Ecto neural progenitor cell (in vitro differentiated cells): ENCODE measurements at regions not wholly inside any gene's neighbourhood (a gene's known extent, or its start where the extent isn't known, plus 50 kb on each side); places are given as distances from the start of the nearest gene placed in this dataset.
"Not testable (repeated sequence)": the region's sequence is repeated elsewhere in the genome, so short reads cannot be mapped to it uniquely, and the experiment has no call there.

ENCODE experiments used
- DNase-seq: peaks from one replicate; pipeline ENCODE4 v3.0.0-alpha.2; 2018; ENCODE audit warnings: low spot score

DNA sequence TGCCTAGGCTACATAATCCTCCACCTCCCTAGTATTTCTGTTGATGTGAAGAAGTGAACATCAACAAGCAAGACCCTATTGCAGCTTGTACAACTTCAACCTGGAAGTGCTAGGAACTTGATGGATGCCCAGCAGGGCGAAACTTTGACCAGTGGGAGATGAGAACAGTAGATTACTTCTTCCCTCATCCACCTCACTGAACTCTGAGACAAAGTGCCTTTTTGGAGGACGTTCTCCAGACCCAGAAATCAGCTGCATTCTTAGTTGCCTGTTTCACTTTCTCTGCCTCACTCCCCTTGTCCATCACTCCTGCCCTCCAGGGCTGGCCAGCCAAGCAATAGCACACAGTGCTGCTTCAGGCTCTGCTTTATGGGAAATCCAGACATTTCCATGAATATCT is 683.4 kb downstream of the GALC start:
- no peak for DNase-seq

DNA sequence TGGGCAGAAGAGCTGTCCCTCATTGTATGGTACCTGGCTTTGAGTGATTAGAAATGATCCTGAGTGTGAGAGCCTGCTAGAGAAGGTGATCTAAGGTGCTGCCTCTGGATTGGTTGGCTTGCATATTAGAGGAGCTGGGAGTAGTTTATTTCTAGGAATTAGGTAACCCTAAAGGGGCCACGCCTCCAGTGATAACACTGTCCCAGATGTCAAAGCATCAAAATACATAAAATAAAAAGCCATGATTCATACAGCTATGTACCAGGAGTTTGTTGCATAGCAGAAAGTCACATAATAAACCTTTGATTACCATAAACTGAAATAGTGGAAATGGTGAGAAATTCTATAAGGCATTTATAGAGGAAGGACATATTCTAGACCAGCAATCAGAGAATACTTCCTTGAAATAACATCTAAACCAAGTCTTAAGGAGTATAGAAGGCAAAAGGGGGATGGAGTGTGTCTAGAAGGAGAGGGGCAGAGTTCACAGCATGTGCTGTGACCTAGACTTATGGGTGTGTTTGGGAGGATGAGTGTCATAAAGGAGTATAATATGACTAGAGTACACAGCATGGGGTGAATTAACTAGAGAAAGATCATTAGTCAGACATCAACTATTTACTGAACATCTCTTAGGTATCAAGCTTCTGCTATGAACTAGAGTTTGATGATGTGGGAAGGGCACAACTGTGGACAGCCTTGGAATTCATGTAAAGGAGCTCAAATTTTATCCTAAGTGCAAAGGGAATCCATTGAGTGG is 686.4 kb downstream of the GALC start:
- no peak for DNase-seq

DNA sequence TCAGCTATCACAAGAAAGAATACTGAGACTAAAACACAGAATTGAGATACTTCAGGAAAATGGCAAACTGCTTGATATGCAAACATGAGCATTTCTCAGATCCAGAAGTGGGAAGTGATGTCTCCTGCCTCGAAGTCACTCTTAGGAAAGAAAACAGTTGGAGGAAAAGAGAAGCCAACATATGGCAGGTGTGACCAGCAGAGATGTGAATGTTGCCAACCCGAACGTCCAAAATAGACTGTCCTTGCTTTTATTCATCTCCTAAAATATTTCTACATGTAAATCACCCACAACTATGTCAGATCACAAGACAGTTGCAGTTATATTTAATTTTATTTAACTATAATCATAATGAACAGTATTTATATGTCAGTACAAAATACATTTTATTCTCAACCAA is 687.6 kb downstream of the GALC start:
- DNase-seq, result no peak

DNA sequence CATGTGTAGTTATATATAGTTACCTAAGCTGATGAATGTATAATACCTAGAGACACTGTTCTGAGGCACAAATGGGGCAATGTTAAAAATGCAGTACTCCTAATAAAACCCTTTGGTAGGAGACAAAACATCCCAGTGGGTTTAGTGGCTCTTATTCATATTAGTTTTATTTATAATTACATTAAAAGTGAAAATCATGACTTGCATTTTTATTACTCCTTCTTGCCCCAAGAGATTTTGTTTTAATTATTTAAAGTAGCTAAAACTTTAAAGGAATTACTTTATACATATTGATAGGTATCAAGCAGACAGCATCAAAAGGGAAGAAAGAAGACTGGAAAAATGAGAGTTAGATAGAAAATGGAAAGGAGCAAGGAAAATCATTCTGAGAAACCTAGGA is 688.6 kb downstream of the GALC start:
- DNase-seq, result no peak

DNA sequence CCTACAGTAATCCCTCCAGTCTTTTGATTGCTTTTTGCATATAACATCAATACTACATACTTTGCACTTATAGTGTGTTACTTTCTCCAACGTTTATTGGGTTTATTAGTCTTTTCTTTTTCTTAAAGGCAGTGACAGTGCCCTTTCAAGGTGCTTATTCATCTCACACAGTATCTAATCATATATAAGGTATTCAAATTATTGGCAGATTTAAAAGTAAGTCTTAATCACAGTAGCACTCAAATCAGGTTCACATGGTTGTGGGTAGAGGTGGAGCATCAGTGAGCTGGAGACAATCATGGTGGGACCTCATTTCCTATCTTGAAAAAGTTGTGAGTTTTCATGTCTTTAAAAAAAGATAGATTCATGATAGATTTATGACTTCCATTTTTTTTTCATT is 706.2 kb downstream of the GALC start:
- no peak for DNase-seq

DNA sequence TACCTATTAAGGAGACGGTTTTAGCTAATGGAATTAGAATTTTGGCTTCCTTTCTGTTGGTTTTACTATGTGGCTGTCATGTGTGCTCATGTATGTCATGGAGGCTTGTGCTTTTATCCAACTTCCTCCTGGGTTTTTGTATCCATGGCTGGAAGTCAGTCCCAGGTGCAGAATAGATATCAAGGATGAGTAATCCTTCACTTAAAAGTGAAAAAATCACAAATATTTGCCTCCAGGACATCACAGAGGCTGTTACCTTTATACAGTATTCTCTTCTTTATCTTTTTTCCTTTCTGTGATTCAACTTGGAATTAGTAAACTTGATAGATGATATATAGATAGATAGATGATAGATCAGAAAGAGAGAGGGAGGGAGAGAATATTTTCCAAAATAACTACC is 706.8 kb downstream of the GALC start:
- DNase-seq, result no peak

DNA sequence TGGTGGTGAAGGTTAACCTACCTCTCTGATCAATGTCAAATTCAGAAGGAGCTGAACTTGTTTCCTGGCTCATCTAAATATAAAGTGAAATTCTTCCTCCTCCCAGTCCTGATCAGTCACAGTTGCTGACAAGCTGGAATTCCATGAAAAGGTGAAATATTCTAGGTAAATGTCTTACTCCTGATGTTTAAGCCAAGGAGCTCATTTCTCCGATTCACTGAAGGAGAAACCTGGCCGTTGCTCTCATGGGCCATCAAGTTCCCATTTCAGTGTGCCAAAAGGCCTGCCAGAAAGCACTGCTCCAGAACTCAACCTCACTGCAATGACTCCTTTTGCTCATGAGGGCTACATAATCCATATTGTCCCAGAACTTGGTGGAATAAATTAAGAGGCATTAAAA is 707.5 kb downstream of the GALC start:
- no peak for DNase-seq

DNA sequence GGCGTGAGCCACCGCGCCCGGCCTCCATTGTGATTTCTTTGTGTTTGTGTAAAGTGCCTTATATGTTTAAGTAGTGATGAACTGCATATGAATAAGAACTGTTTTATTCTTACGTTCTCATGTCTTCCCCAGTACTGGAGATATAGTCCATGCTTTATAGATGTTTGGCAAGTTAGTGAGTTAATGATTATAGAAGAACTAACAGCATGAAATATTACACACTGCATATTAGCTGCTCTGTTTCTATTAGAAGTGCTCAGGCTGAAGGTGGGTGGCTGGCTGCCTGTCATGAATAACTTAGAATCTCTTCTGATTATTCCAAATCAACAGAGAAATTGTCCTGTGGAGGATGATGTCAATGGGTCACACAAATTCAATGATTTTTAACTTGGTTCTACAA is 709.4 kb downstream of the GALC start:
- no peak for DNase-seq

DNA sequence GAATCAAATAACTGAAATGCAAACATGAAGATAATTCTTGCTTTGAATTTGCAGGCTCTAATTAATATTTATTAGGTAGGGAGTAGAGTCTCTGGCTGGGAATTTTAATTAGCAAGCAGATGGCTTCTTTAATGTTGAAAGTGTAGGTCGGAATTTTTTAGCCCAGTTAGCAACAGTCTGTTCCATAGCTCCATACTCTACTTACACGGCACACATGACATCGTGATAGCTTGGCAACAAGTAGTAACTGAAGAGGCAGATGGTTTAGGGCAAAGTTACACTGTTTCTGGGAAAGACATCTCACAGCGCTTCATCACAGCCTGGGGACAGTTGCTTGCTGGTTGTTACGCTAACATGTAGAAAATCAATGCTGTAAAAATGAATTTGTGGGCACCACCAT is 710.7 kb downstream of the GALC start:
- DNase-seq, result no peak

DNA sequence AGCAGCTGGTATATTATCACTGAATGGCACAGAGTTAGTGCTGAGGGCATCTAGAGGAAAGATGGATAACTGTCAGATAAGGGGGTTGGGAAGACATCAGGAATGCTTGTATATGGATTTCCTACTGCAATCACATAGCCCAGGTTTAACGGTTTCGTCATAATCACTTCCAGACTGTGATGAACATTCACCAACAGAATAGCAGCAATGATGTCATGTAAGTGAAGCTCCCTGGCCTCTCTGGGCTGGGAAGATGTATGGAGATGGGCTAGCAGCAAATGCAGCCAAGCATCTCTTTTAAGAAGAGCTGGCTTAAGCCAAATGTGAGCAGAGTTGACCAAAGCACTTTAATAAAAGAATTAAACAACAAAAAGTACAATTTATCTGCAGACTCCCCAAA is 714.6 kb downstream of the GALC start:
- DNase-seq, result no peak

DNA sequence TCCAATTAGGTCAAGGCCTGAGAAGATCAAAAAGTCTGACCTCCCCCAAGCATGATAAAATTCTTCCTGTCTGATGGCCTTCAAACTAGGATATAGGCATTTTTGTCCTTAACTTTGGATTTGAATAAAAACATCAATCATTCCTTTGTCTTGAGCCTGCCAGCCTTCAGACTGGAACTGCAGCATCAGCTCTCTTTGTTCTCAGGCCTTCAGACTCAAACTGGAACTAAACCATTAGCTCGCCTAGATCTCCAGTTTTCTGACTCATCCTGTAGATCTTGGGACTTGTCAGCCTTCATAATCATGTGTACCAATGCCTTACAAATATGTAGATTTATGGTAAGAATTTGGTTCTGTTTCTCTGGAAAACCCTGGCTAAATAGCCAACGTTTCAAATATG is 721.7 kb downstream of the GALC start:
- DNase-seq, result no peak

DNA sequence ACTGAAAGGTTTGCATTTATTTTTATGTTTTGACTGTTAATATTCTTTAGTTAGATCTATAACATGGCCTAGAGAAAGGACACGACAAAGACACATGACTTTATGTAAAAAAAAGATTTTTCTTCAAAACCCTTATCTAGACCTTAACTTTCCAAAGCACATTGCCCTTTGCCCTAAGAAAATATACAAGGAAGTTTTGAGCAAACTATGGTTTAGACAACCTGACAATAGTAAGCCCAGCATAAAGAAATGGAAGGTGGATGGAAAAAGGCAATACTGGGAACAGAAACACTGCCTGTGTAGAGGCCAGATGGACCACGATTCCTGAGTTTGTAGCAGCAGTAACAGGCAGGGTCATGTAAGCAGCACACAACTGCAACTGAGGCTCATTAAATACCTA is 724.0 kb downstream of the GALC start:
- no peak for DNase-seq

DNA sequence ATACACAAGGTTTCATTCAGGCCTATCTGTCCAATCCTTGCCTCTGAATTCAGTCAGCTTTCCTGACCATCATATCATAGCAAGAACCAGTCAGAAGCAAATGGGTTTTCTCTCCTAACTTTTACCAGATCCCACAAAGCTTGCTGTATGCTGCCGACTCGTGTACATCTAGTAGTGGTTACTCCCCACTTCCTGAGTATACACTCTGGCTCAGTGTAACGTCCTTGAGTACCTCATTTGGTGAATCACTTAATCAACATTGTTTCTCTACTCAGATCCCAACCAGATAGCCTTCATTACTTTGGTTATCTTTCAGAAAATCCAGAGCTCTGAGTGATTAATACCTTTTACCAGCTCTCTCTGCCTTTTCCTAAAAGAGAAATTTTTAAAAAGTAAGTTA is 728.2 kb downstream of the GALC start:
- DNase-seq, result no peak

DNA sequence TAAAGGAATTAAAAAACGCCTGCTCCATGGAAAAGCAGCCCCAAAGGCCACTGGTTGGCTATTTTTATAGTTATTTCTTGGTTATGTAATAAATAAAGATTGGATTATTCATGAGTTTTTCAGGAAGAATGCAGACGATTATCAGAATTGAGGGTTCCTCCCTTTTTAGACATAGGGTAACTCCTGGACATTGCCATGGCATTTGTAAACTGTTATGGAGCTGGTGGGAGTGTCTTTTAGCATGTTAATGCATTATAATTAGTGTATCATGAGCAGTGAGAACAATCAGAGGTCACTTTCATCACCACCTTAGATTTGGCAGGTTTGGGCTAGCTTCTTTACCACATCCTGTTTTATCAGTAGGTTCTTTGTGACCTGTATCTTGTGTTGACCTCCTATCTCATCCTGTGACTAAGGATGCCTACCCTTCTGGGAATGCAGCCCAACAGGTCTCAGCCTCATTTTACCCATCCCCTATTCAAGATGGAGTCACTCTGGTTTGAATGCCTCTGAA is 728.7 kb downstream of the GALC start:
- DNase-seq, result no peak

DNA sequence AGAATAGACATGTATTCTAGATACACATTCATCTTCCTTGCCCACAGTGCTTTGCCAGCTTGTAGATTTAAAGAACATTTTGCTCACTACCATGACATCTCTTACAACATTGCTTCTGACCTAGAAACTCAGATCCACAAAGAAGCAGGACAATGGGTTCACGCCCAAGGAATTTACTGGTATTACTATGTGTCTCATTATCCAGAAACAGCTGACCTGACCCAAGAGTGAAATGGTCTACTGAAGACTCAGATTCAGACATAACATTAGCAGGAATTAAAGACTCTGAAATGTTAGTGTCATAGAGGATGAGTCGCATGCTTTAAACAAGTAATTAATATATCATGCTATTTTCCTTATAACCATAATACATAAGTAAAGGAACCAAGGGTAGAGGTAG is 731.4 kb downstream of the GALC start:
- no peak for DNase-seq

DNA sequence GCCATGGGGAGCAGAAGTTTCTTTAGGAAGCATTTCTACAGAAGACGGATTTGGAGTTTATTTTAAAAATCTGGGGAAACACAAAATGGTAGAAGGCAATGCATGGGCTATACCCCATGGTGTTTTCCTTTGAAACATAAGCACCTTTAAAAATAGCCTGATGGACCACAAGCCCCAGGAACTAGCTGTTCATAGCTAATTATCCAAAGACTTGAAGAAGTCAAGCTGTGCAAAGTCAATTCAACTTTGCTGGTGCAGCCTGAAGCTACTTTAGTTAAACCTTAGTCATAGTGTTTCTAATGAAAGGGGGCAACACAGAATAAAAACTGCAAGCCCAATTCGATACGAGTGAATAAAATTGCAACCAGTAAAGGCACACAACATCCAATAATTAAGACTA is 732.5 kb downstream of the GALC start:
- DNase-seq, result no peak

DNA sequence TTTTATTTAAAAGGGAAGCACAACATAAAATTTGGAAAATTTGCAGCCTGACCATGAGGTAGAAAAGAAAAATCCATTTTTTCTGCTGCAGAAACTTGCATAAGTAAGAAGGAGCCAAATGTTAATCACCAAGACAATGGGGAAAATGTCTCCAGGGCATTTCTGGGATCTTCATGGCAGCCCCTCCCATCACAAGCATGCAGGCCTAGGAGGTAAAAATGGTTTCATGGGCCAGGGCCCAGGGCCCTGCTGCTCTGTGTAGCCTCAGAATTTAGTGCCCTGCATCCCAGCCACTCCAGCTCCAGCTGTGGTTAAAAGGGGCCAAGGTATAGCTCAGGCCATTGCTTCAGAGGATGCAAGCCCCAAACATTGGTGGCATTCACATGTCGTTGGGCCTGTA is 735.6 kb downstream of the GALC start:
- DNase-seq, result no peak

DNA sequence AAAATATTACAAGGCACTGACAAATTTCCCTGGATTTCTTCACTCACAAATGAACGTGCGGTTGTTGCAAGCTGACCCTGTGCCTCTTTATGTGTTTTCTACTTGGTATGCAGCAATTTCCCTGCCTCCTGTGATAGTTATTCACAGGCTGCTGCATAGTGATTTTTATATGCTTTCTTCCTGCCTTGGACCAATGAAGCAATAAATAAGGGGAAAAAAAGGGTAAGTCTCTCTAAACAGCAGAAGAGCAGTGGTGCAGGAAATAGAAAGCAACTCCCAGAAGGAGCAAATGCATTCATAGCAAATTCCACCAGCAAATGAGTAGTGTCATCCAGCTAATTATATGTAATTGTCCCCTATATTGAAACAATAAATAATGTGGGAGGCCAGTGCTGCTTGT is 737.9 kb downstream of the GALC start:
- DNase-seq, result no peak

DNA sequence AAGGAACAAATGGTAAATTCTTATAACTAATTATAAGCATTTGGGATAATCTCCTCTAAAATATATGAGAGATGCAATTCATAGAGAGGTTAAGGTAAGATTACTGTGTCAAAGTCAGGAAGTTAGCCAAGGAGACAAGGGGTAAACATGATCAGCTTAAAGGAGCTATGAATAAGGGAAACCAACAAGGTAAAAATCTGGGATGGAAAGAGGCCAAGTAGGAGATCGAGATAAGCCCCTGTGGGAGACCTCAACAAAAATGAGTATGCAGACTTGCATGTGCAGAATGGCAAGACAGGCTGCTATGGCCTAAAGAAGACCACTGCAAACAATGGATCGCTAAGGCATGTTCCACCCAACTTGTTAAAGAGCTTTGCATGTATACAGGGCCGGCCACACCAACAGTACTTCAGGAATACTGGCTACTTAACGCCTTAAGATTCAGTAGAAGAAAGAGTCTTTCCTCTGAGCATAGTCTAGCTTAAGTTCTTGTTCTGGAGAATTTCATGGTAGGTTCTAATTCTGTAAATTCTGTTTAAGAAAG is 738.6 kb downstream of the GALC start:
- no peak for DNase-seq

DNA sequence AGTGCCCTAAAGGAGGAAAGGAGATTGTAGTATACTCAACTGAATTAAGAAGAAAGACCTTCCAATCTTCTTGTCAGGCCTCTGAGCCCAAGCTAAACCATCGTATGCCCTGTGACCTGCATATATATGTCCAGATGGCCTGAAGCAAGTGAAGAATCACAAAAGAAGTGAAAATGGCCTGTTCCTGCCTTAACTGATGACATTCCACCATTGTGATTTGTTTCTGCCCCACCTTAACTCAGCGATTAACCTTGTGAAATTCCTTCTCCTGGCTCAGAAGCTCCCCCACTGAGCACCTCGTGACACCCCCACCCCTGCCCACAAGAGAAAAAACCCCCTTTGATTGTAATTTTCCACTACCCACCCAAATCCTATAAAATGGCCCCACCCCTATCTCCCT is 739.2 kb downstream of the GALC start:
- DNase-seq, result not testable (repeated sequence)

DNA sequence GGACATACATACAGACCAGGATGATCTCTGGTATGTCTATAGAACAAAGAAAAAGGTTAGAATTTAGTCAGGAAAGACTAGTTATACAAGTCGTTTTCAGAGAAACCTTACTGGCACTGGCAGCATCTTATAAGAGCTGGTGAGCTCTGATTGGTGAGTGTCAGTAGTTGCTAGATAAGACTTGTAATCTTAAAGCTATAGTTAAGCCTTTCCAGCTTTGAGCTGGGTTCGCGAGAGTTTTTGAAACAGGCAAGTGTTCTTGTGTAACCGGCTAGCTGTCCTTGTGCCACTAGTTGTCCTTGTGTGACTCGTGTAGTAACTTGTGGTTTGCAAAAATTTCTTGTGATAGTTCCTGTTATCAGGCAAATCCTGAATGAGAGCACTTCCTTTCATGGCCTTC is 740.9 kb downstream of the GALC start:
- DNase-seq, result no peak

DNA sequence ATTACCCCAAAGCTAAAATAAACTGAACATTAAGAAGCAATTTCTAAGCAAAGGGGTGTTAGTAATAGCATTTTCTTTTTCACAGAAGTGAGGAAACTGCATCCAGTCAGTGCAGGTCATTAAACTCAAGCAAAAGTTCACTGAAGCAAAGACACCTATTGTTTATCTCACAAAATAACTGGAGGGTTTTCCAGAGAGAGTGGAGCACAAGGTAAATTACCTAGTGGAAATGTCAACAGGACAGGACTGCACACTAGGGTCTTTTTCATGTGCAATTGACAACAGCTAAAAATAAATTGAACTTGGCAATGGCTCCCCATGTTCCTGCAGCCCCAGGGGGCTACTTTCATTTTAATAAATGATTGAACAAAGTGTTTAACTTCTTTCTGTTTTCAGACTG is 742.0 kb downstream of the GALC start:
- no peak for DNase-seq

DNA sequence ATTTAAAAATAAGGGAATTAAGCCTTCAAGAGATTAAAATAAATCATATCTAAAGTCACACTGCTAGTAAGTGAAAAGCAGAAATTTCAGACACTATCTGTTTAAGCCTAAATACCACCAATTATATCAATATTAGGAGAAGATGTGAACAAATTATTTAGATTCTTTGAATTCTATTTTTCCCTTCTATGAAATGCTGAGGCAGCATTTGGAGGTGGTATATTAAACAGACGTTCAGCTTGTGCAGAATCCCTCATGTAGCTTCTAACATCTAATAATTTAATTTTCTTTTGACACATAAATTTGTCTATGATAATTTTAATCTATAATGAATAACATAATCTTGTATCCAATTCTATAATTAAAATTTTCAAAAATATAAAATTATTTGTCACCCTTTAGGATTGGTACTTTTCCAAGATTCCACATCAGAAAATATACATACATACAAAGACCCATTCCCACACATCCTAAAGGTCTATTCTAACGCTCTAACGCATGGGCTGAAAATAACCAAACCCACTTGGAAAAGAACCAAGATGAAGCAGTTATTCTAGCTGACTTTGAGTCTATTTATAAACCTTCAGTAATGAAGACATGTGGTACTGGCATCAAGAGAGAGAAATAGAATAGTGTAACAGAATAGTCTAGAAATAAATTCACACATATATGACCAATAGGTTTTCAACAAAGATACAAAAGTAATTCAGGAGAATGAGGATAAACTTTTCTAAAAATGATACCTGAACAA is 751.8 kb downstream of the GALC start:
- no peak for DNase-seq
